Neural cell (in vitro differentiated cells): ENCODE measurements at regions not wholly inside any gene's neighbourhood (a gene's known extent, or its start where the extent isn't known, plus 50 kb on each side); places are given as distances from the start of the nearest gene placed in this dataset.

Source experiments
- H2AFZ ChIP-seq: fragments of 200-600, 300-800 bp; sonication (generic), shearing (Covaris generic); 2 replicates; pipeline ENCODE4 v1.6.0; 2014; ENCODE audit warnings: low read depth, mild to moderate bottlenecking, antibody characterized with exemption, low read length, moderate library complexity
- H3F3A ChIP-seq: fragments of 200-600 bp; shearing (Covaris generic); 2 replicates; pipeline ENCODE4 v1.6.1; 2016; ENCODE audit warnings: mild to moderate bottlenecking, moderate library complexity, mixed read lengths, antibody characterized with exemption, low read length; ENCODE audit not compliant: insufficient read depth, poor library complexity, severe bottlenecking
- H3K27ac ChIP-seq: fragments of 200-600, 300-800 bp; sonication (generic), shearing (Covaris generic); 2 replicates; pipeline ENCODE4 v1.5.1; 2014; ENCODE audit warnings: mild to moderate bottlenecking, low read length, moderate library complexity
- H3K27me3 ChIP-seq: fragments of 300-800, 200-600 bp; sonication (generic), shearing (Covaris generic); 2 replicates; pipeline ENCODE4 v1.6.0; 2014; ENCODE audit warnings: mild to moderate bottlenecking, low read depth, low read length, moderate library complexity; ENCODE audit not compliant: insufficient read depth
- H3K36me3 ChIP-seq: fragments of 300-800, 200-600 bp; sonication (generic), shearing (Covaris generic); 2 replicates; pipeline ENCODE4 v1.5.1; 2014; ENCODE audit warnings: mild to moderate bottlenecking, antibody characterized with exemption, low read length, moderate library complexity; ENCODE audit not compliant: insufficient read depth
- H3K4me2 ChIP-seq: fragments of 300-800, 200-600 bp; sonication (generic), shearing (Covaris generic); 2 replicates; pipeline ENCODE4 v1.6.0; 2014; ENCODE audit warnings: mild to moderate bottlenecking, low read length
- H3K4me3 ChIP-seq: fragments of 300-800, 200-600 bp; sonication (generic), shearing (Covaris generic); 2 replicates; pipeline ENCODE4 v1.5.1; 2014; ENCODE audit warnings: mild to moderate bottlenecking, low read length, moderate library complexity
- H3K79me2 ChIP-seq: fragments of 200-600 bp; shearing (Covaris generic); replicated peaks from 2 replicates; pipeline ENCODE4 v1.6.0; 2014; ENCODE audit warnings: mild to moderate bottlenecking, low read length, moderate library complexity; ENCODE audit not compliant: insufficient read depth
- H3K9ac ChIP-seq: fragments of 300-800, 200-600 bp; sonication (generic), shearing (Covaris generic); 2 replicates; pipeline ENCODE4 v1.6.1; 2016; ENCODE audit warnings: mild to moderate bottlenecking, low read length, mixed read lengths
- H3K9me2 ChIP-seq: fragments of 200-600 bp; shearing (Covaris generic); 2 replicates; pipeline ENCODE4 v1.6.1; 2016; ENCODE audit warnings: mild to moderate bottlenecking, low read length, mixed read lengths; ENCODE audit not compliant: insufficient read depth
- H3K9me3 ChIP-seq: fragments of 200-600, 300-800 bp; sonication (generic), shearing (Covaris generic); 2 replicates; pipeline ENCODE4 v1.6.1; 2016; ENCODE audit warnings: mild to moderate bottlenecking, mixed run types, low read length, moderate library complexity, mixed read lengths
- H4K20me1 ChIP-seq: fragments of 200-600 bp; shearing (Covaris generic); 2 replicates; pipeline ENCODE4 v1.6.1; 2016; ENCODE audit warnings: mild to moderate bottlenecking, mixed run types; ENCODE audit not compliant: insufficient read depth
- CTCF ChIP-seq: fragments of 450-650 bp; IDR thresholded peaks from 2 replicates; pipeline ENCODE4 v1.5.1; 2014; ENCODE audit warnings: antibody characterized with exemption, mild to moderate bottlenecking, moderate library complexity; ENCODE audit not compliant: poor library complexity, severe bottlenecking
- EP300 ChIP-seq: fragments of 450-650 bp; conservative IDR thresholded peaks from 2 replicates; pipeline ENCODE4 v1.6.1; 2014; ENCODE audit warnings: antibody characterized with exemption, mild to moderate bottlenecking, moderate library complexity; ENCODE audit not compliant: poor library complexity, severe bottlenecking
- EZH2 ChIP-seq: fragments of 200-600, 300-800 bp; shearing (Covaris generic), sonication (generic); IDR thresholded peaks from 2 replicates; pipeline ENCODE4 v1.6.1; 2014; ENCODE audit warnings: antibody characterized with exemption, low read length, borderline replicate concordance, mild to moderate bottlenecking; ENCODE audit not compliant: insufficient read depth, poor library complexity, severe bottlenecking
- MXI1 ChIP-seq: fragments of 450-650 bp; conservative IDR thresholded peaks from 2 replicates; pipeline ENCODE4 v1.6.1; 2014; ENCODE audit warnings: antibody characterized with exemption, mild to moderate bottlenecking; ENCODE audit not compliant: poor library complexity, severe bottlenecking
- POLR2AphosphoS5 ChIP-seq: IDR thresholded peaks from 2 replicates; pipeline ENCODE4 v1.6.1; 2012
- RAD21 ChIP-seq: fragments of 450-650 bp; conservative IDR thresholded peaks from 2 replicates; pipeline ENCODE4 v1.6.1; 2014; ENCODE audit warnings: antibody characterized with exemption, mild to moderate bottlenecking, moderate library complexity
- REST ChIP-seq: IDR thresholded peaks from 2 replicates; pipeline ENCODE4 v1.6.1; 2012; ENCODE audit warnings: borderline replicate concordance
- SMC3 ChIP-seq: fragments of 450-650 bp; conservative IDR thresholded peaks from 2 replicates; pipeline ENCODE4 v1.6.1; 2014; ENCODE audit warnings: antibody characterized with exemption, mild to moderate bottlenecking, moderate library complexity; ENCODE audit not compliant: poor library complexity
- TAF1 ChIP-seq: IDR thresholded peaks from 2 replicates; pipeline ENCODE4 v1.6.1; 2012; ENCODE audit warnings: low read depth

- Histone ChIP-seq H3K36me3 (no peaks in the 10 kb centered on the region), H3K4me3 (no peak overlapping the region), H3K9me2 (no peaks in the 10 kb centered on the region), H3F3A (no peaks in the 10 kb centered on the region), H3K27ac (no peak overlapping the region), H2AFZ (no peak overlapping the region), H3K27me3 (no peaks in the 10 kb centered on the region), H3K9me3 (no peaks in the 10 kb centered on the region), H3K79me2 (no peaks in the 10 kb centered on the region), H3K9ac (no peak overlapping the region), H3K4me2 (no peak overlapping the region), H4K20me1 (no peaks in the 10 kb centered on the region)
- no peak for TF ChIP-seq EZH2
- no peak for TF ChIP-seq TAF1
- TF ChIP-seq SMC3 = no peak
- no peak for TF ChIP-seq MXI1
- TF ChIP-seq RAD21 = no peak
- TF ChIP-seq POLR2AphosphoS5 = no peak
- no peak for TF ChIP-seq REST
- no peak for TF ChIP-seq CTCF
- no peak for TF ChIP-seq EP300
Measured at GRCh38 chr11:122346006-122346405, 230.0 kb upstream of the BLID start.

GRCh38 chr11:122345586-122345985, 229.6 kb upstream of the BLID start:
- no peaks in the 10 kb centered on the region for H3K79me2 ChIP-seq
- no peaks in the 10 kb centered on the region for H3K27me3 ChIP-seq
- no peaks in the 10 kb centered on the region for H4K20me1 ChIP-seq
- H3K4me2 ChIP-seq = no peak overlapping the region
- H3F3A ChIP-seq = no peaks in the 10 kb centered on the region
- no peaks in the 10 kb centered on the region for H3K36me3 ChIP-seq
- no peaks in the 10 kb centered on the region for H3K9me3 ChIP-seq
- no peak overlapping the region for H3K27ac ChIP-seq
- H3K9me2 ChIP-seq = no peaks in the 10 kb centered on the region
- H2AFZ ChIP-seq = no peak overlapping the region
- no peak for TF ChIP-seq EP300
- no peak for TF ChIP-seq SMC3
- TF ChIP-seq MXI1 = no peak
- TF ChIP-seq TAF1 = no peak
- TF ChIP-seq EZH2 = no peak
- TF ChIP-seq RAD21 = no peak
- no peak for TF ChIP-seq CTCF
- no peak overlapping the region for H3K9ac ChIP-seq
- no peak overlapping the region for H3K4me3 ChIP-seq
